Ovary (tissue), 7 donors: ENCODE measurements at regions not wholly inside any gene's neighbourhood (a gene's known extent, or its start where the extent isn't known, plus 50 kb on each side); places are given as distances from the start of the nearest gene placed in this dataset.
"Not testable (repeated sequence)": the region's sequence is repeated elsewhere in the genome, so short reads cannot be mapped to it uniquely, and the experiment has no call there.

Source experiments
- DNase-seq, 5 donors: peaks; one replicate each; pipeline ENCODE4 v3.0.0-alpha.2; 2019 to 2020
- H3K27ac ChIP-seq, 2 donors: fragments of 200-600 bp; one replicate each; pipeline versions ENCODE4 v1.5.1 to v1.8.0; 2019 to 2022
- H3K27me3 ChIP-seq: fragments of 200-600 bp; one replicate; pipeline ENCODE4 v1.8.0; 2022
- H3K36me3 ChIP-seq: fragments of 200-600 bp; sonication (generic); one replicate; pipeline ENCODE4 v1.5.1; 2019
- H3K4me1 ChIP-seq: one replicate; pipeline ENCODE4 v1.8.1; 2013; ENCODE audit warnings: mild to moderate bottlenecking, moderate library complexity; ENCODE audit not compliant: insufficient read depth
- H3K4me3 ChIP-seq: fragments of 200-600 bp; sonication (generic); one replicate; pipeline ENCODE4 v1.5.1; 2017
- H3K9me3 ChIP-seq, 2 donors: fragments of 200-600 bp in 1 of 2; sonication (generic) in 1 of 2; one replicate each; pipeline versions ENCODE4 v1.5.1 to v1.8.1; 2013 to 2019; ENCODE audit warnings: mild to moderate bottlenecking in 1 of 2, moderate library complexity in 1 of 2
- WGBS, 3 donors: extraction: QIAGEN DNeasy Blood & Tissue Kit in 1 of 3; methylation state at CpG; one replicate each; pipeline versions ENCODE4 v1.1.5 to v1.1.7; 2013 to 2017; 5-methylcytosine and 5-hydroxymethylcytosine counted together
- intact Hi-C, 4 donors: fragments of 100-400 bp; cut with DNase I; formaldehyde crosslinking; loops; one replicate each; pipeline versions ENCODE4 v1.11.0 to v1.15.1; 2022 to 2023
- donor health status: DM: no; HTN: no; CAD: no; lungs with moderate emphysema.
- donor health status: DM: no; HTN: no; CAD: no.
- donor health status: Bipolar disorder and iron deficiency.
- donor health status: DM: no; HTN: no; CAD: no.
- donor health status: DM: yes; HTN: yes; CAD: no.

- H3K4me1 ChIP-seq, H3K27ac ChIP-seq, intact Hi-C loops, DNase-seq, H3K9me3 ChIP-seq, H3K27me3 ChIP-seq, H3K36me3 ChIP-seq: not testable (repeated sequence)
- peak overlapping the region; percentile 51 for H3K4me3 ChIP-seq
- 16 to 18% (median 17%) methylated on average over 6 of the region's 8 CpGs for WGBS, 3 donors
These were observed 108.2 kb downstream of the SPATA31A1 start for GRCh38 chr9:39463696-39464095.

GRCh38 chr9:39464122-39464777 is 108.8 kb downstream of the SPATA31A1 start:
- intact Hi-C loops, H3K36me3 ChIP-seq, H3K27me3 ChIP-seq, H3K4me1 ChIP-seq, H3K9me3 ChIP-seq: not testable (repeated sequence)
- WGBS, 3 donors = 0 to 1% (median 1%) methylated on average over 42 to 46 of the region's 46 CpGs
- H3K4me3 ChIP-seq = peak overlapping the region; percentile 51
- peak; percentile 80 to 87 (median 84) for DNase-seq
- H3K27ac ChIP-seq = peak overlapping the region in 1 of 2 donors; percentile 38

DNA sequence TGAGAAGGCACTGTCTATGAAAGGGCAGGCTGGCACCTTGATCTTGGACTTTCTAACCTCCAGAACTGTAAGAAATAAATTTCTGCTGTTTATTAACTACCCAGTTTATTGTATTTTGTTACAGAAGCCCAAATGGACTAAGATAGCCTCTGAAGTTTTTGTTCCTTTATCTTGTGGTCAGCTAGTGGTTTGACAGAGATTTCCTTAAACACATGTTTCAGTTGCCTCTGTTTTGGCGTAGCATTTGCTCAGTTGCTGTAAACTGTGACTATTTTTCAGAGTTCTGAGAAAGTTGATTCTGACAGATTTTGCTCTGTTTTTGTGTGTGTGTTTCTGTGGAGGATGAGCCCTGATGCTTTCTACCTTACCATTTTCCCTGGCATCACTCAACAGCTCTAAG is 119.0 kb downstream of the SPATA31A1 start:
- H3K4me1 ChIP-seq, H3K27ac ChIP-seq, DNase-seq, intact Hi-C loops, H3K4me3 ChIP-seq, H3K27me3 ChIP-seq, H3K36me3 ChIP-seq, H3K9me3 ChIP-seq: not testable (repeated sequence)
- WGBS, 3 donors = 60 to 70% methylated on average over 1 of the region's 1 CpG; no CpG with 5 or more reads in 1 of the 3 donors

DNA sequence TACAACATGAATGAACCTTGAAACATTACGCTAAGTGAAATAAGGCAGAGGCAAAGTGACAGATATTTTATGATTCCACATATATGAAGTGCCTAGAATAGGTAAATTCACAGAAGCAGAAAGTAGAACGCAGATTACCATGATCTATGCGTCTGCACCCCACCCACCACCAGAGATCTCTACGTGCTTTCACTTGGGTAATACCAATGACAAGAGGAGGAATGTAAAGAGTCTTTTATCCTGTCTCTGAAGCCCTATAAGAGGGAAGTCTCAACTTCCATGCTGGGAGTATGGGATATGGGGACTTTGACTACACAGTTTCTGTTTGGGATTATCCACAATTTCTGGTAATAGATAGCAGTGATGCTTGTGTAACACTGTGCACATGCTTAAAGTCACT is 127.6 kb downstream of the SPATA31A1 start:
- DNase-seq, H3K27me3 ChIP-seq, H3K9me3 ChIP-seq, H3K4me3 ChIP-seq, H3K27ac ChIP-seq, H3K36me3 ChIP-seq, intact Hi-C loops, H3K4me1 ChIP-seq: not testable (repeated sequence)
- 78 to 86% (median 85%) methylated on average over 4 of the region's 4 CpGs for WGBS, 3 donors

- H3K4me1 ChIP-seq, intact Hi-C loops, H3K36me3 ChIP-seq, H3K27ac ChIP-seq, H3K9me3 ChIP-seq, H3K4me3 ChIP-seq, DNase-seq, H3K27me3 ChIP-seq: not testable (repeated sequence)
- 36 to 77% (median 63%) methylated on average over 2 of the region's 2 CpGs for WGBS, 3 donors
These were observed 128.4 kb downstream of the SPATA31A1 start for GRCh38 chr9:39483880-39484279.

DNA sequence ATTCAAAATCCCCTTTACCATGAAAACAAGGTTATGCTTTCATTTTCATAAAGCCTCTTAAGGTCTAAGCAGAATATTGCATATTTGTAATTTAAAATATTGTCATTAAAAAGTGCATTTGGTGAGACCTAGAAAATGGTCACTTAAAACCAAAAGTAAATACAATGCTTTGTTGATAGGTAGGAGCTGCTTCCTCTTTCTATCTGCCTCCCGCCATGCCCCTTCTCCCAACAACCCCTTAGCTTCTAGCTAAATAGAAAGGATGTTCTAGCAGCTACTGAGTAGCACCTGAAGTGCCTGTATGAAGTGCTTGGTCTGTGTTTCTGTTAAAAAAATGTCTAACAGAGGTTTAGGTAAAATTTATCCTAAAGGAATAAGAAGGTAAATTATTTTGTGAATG is 128.8 kb downstream of the SPATA31A1 start:
- intact Hi-C loops, H3K4me3 ChIP-seq: not testable (repeated sequence)

DNA sequence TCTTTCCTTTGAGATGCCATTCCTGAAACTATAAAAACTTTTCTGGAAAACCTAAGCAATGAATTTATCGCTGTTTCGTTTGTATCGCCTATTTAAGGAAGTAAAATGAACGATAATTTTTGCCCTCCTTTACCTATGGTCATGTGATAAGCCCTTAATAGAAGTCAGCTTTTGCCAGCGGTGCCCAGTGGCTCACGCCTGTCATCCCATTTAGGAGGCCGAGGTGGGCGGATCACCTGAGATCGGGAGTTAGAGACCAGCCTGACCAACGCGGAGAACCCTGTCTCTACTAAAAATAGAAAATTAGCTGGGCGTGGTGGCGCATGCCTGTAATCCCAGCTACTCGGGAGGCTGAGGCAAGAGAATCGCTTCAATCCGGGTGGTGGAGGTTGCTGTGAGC is 132.0 kb downstream of the SPATA31A1 start:
- H3K4me1 ChIP-seq, H3K4me3 ChIP-seq, H3K36me3 ChIP-seq, H3K27me3 ChIP-seq, DNase-seq, H3K9me3 ChIP-seq, intact Hi-C loops, H3K27ac ChIP-seq: not testable (repeated sequence)
- 88 to 93% (median 92%) methylated on average over 8 to 13 of the region's 16 CpGs for WGBS, 3 donors

More for the DNA sequence above, 128.8 kb downstream of the SPATA31A1 start:
- WGBS, 3 donors = 63 to 86% (median 66%) methylated on average over 1 of the region's 1 CpG
- H3K4me1 ChIP-seq, DNase-seq, H3K36me3 ChIP-seq, H3K9me3 ChIP-seq, H3K27me3 ChIP-seq, H3K27ac ChIP-seq: not testable (repeated sequence)

DNA sequence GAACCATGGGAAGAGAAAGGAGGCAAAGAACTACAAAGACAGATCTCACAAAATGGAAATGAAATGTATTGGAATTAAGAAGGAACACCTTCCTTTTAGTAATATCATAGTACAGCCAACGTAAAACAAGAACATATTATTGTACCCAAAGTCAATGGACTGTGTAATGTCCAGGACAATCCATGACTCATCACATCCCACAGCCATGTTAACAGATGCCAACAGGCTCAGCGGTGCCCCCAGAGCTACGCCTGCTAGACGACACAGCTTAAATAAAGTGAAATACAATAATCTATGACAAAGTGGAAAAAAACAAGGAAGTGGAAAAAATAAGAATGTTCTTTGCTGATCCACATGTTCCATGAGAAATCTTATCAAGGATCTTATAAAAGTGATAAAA is 140.8 kb downstream of the SPATA31A1 start:
- intact Hi-C loops, H3K27ac ChIP-seq, H3K27me3 ChIP-seq, H3K36me3 ChIP-seq, DNase-seq, H3K9me3 ChIP-seq, H3K4me3 ChIP-seq, H3K4me1 ChIP-seq: not testable (repeated sequence)
- 82 to 89% (median 88%) methylated on average over 3 of the region's 4 CpGs for WGBS, 3 donors

DNA sequence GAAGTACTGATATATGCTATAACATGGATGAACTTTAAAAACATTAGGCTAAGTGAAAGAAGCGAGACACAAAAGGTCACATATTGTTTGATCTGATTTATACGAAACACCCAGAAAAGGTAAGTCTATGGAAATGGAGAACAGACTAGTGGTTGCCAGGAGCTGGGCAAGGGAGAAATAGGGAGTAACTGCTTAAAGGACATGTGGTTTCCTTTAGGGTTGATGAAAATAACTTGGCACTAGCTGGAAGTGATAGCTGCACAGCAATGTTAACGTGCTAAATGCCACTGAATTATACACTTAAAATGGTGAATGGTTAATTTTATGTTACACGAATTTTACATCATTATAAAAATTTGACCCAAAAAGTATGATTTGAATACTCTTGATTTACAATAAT is 147.7 kb downstream of the SPATA31A1 start:
- WGBS, 3 donors = no CpG with 5 or more reads among the region's 4 CpGs
- H3K36me3 ChIP-seq, intact Hi-C loops, H3K9me3 ChIP-seq, H3K4me1 ChIP-seq, DNase-seq, H3K27me3 ChIP-seq, H3K4me3 ChIP-seq, H3K27ac ChIP-seq: not testable (repeated sequence)

GRCh38 chr9:39527387-39528029 is 172.0 kb downstream of the SPATA31A1 start:
- H3K27ac ChIP-seq, H3K4me1 ChIP-seq, H3K27me3 ChIP-seq, H3K36me3 ChIP-seq, DNase-seq, H3K9me3 ChIP-seq, H3K4me3 ChIP-seq, intact Hi-C loops: not testable (repeated sequence)
- WGBS, 3 donors = 76 to 90% methylated on average over 2 to 3 of the region's 9 CpGs; no CpG with 5 or more reads in 1 of the 3 donors

- DNase-seq, H3K4me3 ChIP-seq, intact Hi-C loops, H3K27me3 ChIP-seq, H3K9me3 ChIP-seq, H3K4me1 ChIP-seq, H3K36me3 ChIP-seq, H3K27ac ChIP-seq: not testable (repeated sequence)
- WGBS, 3 donors = 77 to 92% (median 85%) methylated on average over 2 to 5 of the region's 6 CpGs
These were observed 177.1 kb downstream of the SPATA31A1 start for GRCh38 chr9:39532597-39532996.

GRCh38 chr9:39533001-39533762 is 177.7 kb downstream of the SPATA31A1 start:
- H3K27me3 ChIP-seq, intact Hi-C loops, H3K36me3 ChIP-seq, DNase-seq, H3K4me1 ChIP-seq, H3K27ac ChIP-seq, H3K4me3 ChIP-seq, H3K9me3 ChIP-seq: not testable (repeated sequence)
- 91 to 100% (median 92%) methylated on average over 4 to 26 of the region's 38 CpGs for WGBS, 3 donors
